Cardiac fibroblast (primary cell): ENCODE measurements at regions not wholly inside any gene's neighbourhood (a gene's known extent, or its start where the extent isn't known, plus 50 kb on each side); places are given as distances from the start of the nearest gene placed in this dataset.

Experiments
- DNase-seq, 2 donors: peaks; one replicate each; pipeline versions ENCODE4 v3.0.0 to v3.0.0-alpha.2; 2010; ENCODE audit warnings: low read depth in 2 of 2
- H3K4me3 ChIP-seq, 2 donors: replicated peaks in 1 of 2; 1 replicate in 1 of 2; 2 replicates in 1 of 2; pipeline ENCODE4 v1.5.1; 2011; ENCODE audit warnings: low read depth in 2 of 2, low read length in 2 of 2, mild to moderate bottlenecking in 2 of 2, moderate library complexity in 1 of 2
- TF ChIP-seq, protein P1 (sequence below): IDR thresholded peaks from one replicate; pipeline ENCODE4 v1.5.1; 2011; ENCODE audit warnings: low read depth, mild to moderate bottlenecking, low read length, inconsistent platforms

DNA sequence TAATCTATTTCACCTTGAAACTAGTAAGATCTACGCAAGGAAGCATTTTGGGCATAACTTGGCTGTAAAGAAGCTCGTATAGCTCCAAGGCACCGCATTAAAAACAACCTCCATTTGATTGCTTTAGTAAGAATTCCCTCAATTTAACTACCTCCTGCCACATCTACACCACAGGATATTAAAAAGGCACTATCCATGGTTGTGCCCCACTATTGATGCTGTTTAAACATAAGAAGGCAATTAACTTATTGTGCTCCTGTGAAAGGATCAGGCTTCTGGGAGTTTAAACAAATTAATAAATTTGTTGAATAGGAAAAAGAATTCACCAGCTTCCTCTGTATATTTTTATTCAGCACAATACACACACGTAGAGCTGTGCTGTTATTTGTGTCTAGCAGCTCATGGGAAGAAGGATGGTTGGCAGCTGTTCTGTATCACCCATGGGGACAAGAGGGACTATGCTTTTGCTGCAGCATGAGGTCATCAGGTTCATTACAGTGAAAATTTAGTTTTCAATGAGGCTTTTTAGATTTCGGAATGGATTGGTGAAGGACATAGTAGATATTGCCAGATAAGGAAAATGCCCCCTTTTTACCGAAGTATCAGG is 513.3 kb downstream of the HAO1 start:
- H3K4me3 ChIP-seq: no peak overlapping the region
- TF ChIP-seq, protein P1, sequence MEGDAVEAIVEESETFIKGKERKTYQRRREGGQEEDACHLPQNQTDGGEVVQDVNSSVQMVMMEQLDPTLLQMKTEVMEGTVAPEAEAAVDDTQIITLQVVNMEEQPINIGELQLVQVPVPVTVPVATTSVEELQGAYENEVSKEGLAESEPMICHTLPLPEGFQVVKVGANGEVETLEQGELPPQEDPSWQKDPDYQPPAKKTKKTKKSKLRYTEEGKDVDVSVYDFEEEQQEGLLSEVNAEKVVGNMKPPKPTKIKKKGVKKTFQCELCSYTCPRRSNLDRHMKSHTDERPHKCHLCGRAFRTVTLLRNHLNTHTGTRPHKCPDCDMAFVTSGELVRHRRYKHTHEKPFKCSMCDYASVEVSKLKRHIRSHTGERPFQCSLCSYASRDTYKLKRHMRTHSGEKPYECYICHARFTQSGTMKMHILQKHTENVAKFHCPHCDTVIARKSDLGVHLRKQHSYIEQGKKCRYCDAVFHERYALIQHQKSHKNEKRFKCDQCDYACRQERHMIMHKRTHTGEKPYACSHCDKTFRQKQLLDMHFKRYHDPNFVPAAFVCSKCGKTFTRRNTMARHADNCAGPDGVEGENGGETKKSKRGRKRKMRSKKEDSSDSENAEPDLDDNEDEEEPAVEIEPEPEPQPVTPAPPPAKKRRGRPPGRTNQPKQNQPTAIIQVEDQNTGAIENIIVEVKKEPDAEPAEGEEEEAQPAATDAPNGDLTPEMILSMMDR: no peak
- DNase-seq: no peak

DNA sequence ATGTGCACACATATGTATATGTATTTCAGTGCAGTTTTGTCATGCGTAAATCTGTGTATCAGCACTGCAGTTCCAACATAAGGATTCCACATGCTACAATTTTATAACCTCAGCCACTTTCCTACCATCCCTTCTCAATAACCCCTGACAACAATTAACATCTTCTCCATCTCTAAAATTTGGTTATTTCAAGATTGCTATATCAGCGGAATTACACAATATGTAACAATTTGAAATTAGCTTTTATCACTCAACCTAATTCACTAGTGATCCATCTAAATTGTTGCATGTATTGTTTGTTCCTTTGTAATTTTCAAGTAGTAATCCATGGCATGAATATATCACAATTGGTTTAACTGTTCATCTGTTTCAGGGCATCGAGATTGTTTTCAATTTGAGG is 511.3 kb downstream of the HAO1 start:
- TF ChIP-seq, protein P1: no peak

DNA sequence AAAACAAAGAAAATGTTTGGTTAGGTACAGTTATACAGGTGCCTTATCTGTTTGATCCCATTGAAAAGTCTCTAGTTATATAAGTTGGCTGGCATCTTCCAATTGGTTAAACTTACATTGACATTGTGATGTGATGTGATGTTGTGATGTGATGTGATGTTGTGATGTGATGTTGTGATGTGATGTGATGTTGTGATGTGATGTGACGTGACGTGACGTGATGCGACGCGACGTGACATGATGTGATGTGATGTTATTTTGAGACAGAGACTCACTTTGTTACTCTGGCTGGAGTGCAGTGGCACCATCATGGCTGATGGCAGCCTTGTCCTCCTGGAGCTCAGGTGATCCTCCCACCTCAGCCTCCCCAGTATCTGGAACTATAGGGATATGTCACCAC is 507.6 kb downstream of the HAO1 start:
- no peak for DNase-seq
- H3K4me3 ChIP-seq: no peak overlapping the region
- TF ChIP-seq, protein P1: no peak

More for the DNA sequence above, 511.3 kb downstream of the HAO1 start:
- no peak for DNase-seq
- H3K4me3 ChIP-seq: no peak overlapping the region

DNA sequence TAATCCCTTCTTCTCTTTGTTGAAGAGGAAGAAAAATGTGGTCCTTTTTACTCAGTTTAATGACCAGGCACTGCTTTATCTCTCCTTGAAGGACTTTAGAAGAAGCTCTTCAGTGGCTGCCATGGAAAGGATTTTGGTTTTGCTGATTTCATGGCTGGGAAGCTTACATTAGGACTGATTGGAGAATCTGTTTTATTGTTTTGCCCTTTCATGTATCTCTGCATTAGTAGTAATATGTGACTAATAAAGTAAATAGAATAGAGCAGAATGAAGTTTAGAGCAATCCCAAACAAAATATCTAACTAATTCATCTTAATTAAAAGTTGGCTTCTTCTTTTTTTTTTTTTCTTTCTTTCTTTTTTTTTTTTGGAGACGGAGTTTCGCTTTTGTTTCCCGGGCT is 502.9 kb downstream of the HAO1 start:
- H3K4me3 ChIP-seq: no peak overlapping the region
- DNase-seq: no peak
- TF ChIP-seq, protein P1: no peak

DNA sequence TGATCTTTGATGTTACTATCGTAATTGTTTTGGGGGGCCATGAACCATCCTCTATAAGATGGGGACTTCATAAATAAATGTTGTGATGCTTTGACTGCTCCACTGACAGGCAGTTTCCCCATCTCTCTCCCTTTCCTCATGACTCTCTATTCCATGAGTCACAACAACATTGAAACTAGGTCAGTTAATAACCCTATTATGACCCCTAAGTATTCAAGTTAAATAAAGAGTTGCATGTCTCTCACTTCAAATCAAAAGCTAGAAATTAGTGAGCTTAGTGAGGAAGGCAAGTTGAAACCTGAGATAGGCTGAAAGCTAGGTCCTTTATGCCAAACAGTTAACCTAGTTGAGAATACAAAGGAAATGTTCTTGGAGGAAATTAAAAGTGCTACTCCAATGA is 491.0 kb downstream of the HAO1 start:
- TF ChIP-seq, protein P1: no peak
- peak in 1 of 2 donors; percentile 10 for DNase-seq
- no peak overlapping the region for H3K4me3 ChIP-seq

DNA sequence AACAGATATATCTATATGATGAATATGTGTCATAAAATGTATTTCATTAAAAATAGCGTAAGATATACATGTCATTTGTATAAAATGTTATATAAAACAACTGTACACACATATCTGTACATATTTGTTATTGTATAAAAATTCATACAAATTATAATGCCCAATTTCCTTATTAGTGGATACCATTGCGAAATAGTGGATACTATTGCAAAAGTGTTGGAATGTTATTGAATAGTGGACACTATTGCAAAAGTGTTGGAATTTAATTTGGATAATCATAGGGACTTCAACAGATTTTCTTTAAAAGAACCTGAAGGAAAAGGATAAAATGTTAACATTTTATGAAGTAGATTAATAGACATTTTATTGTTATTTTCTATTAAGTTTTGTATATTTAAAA is 487.4 kb downstream of the HAO1 start:
- peak in 1 of 2 donors; percentile 1 for DNase-seq
- TF ChIP-seq, protein P1: no peak
- no peak overlapping the region for H3K4me3 ChIP-seq

DNA sequence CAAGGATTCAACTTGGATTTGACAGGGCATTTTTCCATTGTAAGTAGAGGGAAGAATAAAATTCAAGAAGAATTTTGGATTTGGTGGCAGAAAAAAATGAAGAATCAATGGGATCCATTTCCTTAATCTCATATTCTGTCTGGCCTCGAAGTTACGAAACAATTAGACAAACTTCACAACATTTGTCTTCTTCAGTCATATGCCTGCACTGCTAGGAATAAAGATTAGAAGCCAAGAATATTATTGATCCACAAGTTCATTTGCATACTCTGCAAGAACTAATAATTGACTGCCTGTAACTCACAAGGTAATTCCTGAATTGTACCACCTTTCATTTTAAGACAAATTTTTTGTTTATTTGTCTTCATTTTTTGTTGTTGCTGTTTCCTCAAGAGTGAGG is 486.2 kb downstream of the HAO1 start:
- TF ChIP-seq, protein P1: no peak
- no peak overlapping the region for H3K4me3 ChIP-seq
- DNase-seq: no peak
